H9 (cell line): ENCODE measurements at regions not wholly inside any gene's neighbourhood (a gene's known extent, or its start where the extent isn't known, plus 50 kb on each side); places are given as distances from the start of the nearest gene placed in this dataset.

ENCODE experiments used
- DNase-seq: peaks from one replicate; pipeline ENCODE4 v3.0.0-alpha.2; 2017
- H2AFZ ChIP-seq: one replicate; pipeline ENCODE4 v1.6.1; 2013; ENCODE audit warnings: mild to moderate bottlenecking, low read length, control low read depth, moderate library complexity
- H2AK5ac ChIP-seq: 2 replicates; pipeline ENCODE4 v1.6.1; 2013; ENCODE audit warnings: low read length, control low read depth, mixed read lengths; ENCODE audit not compliant: insufficient read length
- H2BK120ac ChIP-seq: one replicate; pipeline ENCODE4 v1.6.1; 2013; ENCODE audit warnings: low read depth, mild to moderate bottlenecking, low read length, control low read depth, inconsistent platforms; ENCODE audit not compliant: poor library complexity, severe bottlenecking
- H2BK12ac ChIP-seq: 2 replicates; pipeline ENCODE4 v1.6.1; 2013; ENCODE audit warnings: low read length, control low read depth, mixed read lengths, low read depth; ENCODE audit not compliant: insufficient read length
- H2BK15ac ChIP-seq: 2 replicates; pipeline ENCODE4 v1.6.1; 2013; ENCODE audit warnings: low read depth, low read length, control low read depth
- H2BK20ac ChIP-seq: one replicate; pipeline ENCODE4 v1.6.1; 2013; ENCODE audit warnings: low read depth, mild to moderate bottlenecking, low read length, control low read depth, inconsistent platforms; ENCODE audit not compliant: poor library complexity, severe bottlenecking
- H2BK5ac ChIP-seq: 2 replicates; pipeline ENCODE4 v1.6.1; 2013; ENCODE audit warnings: low read length, control low read depth, mixed read lengths; ENCODE audit not compliant: insufficient read length
- H3K14ac ChIP-seq: 2 replicates; pipeline ENCODE4 v1.6.1; 2013; ENCODE audit warnings: low read length, control low read depth; ENCODE audit not compliant: insufficient read depth
- H3K18ac ChIP-seq: 2 replicates; pipeline ENCODE4 v1.6.1; 2013; ENCODE audit warnings: low read depth, mild to moderate bottlenecking, mixed read lengths, low read length, control low read depth; ENCODE audit not compliant: insufficient read length
- H3K23ac ChIP-seq: 2 replicates; pipeline ENCODE4 v1.6.1; 2013; ENCODE audit warnings: low read length, control low read depth, mixed read lengths, low read depth; ENCODE audit not compliant: insufficient read length
- H3K23me2 ChIP-seq: 2 replicates; pipeline ENCODE4 v1.6.1; 2013; ENCODE audit warnings: low read depth, mild to moderate bottlenecking, mixed read lengths, low read length, control low read depth; ENCODE audit not compliant: insufficient read length, poor library complexity, severe bottlenecking
- H3K27ac ChIP-seq: 2 replicates; pipeline ENCODE4 v1.5.1; 2013; ENCODE audit warnings: low read length, control low read depth, mixed read lengths, low read depth; ENCODE audit not compliant: insufficient read length
- H3K27me3 ChIP-seq: 2 replicates; pipeline ENCODE4 v1.6.1; 2013; ENCODE audit warnings: low read length, control low read depth, inconsistent platforms; ENCODE audit not compliant: insufficient read depth
- H3K4ac ChIP-seq: 2 replicates; pipeline ENCODE4 v1.6.1; 2013; ENCODE audit warnings: low read depth, mild to moderate bottlenecking, control low read depth, inconsistent platforms, low read length, moderate library complexity
- H3K4me1 ChIP-seq: 2 replicates; pipeline ENCODE4 v1.6.1; 2013; ENCODE audit warnings: low read length, control low read depth, inconsistent platforms; ENCODE audit not compliant: insufficient read depth
- H3K4me2 ChIP-seq: 2 replicates; pipeline ENCODE4 v1.6.1; 2013; ENCODE audit warnings: low read length, control low read depth, mixed read lengths; ENCODE audit not compliant: insufficient read length, insufficient read depth
- H3K56ac ChIP-seq: 2 replicates; pipeline ENCODE4 v1.6.1; 2013; ENCODE audit warnings: low read depth, mild to moderate bottlenecking, mixed read lengths, low read length, control low read depth; ENCODE audit not compliant: insufficient read length
- H3K79me1 ChIP-seq: 2 replicates; pipeline ENCODE4 v1.6.1; 2013; ENCODE audit warnings: low read depth, mild to moderate bottlenecking, moderate library complexity, low read length, control low read depth, inconsistent platforms; ENCODE audit not compliant: insufficient read depth, poor library complexity, severe bottlenecking
- H3K79me2 ChIP-seq: 2 replicates; pipeline ENCODE4 v1.6.1; 2013; ENCODE audit warnings: low read length, control low read depth, inconsistent platforms; ENCODE audit not compliant: insufficient read depth
- H3K9ac ChIP-seq: 2 replicates; pipeline ENCODE4 v1.6.1; 2013; ENCODE audit warnings: low read length, control low read depth, mixed read lengths; ENCODE audit not compliant: insufficient read length; ENCODE audit errors: extremely low read depth
- H3K9me3 ChIP-seq: one replicate; pipeline ENCODE4 v1.6.1; 2013; ENCODE audit warnings: low read depth, low read length, inconsistent platforms; ENCODE audit not compliant: control insufficient read depth
- H3T11ph ChIP-seq: one replicate; pipeline ENCODE4 v1.6.1; 2013; ENCODE audit warnings: mild to moderate bottlenecking, low read length, control low read depth, inconsistent platforms
- H4K20me1 ChIP-seq: one replicate; pipeline ENCODE4 v1.6.1; 2013; ENCODE audit not compliant: control insufficient read depth, insufficient read length, insufficient read depth
- H4K5ac ChIP-seq: 2 replicates; pipeline ENCODE4 v1.6.1; 2013; ENCODE audit warnings: low read depth, mild to moderate bottlenecking, mixed read lengths, low read length, control low read depth; ENCODE audit not compliant: insufficient read length
- H4K8ac ChIP-seq: replicated peaks from 2 replicates; pipeline ENCODE4 v1.6.1; 2013; ENCODE audit warnings: low read length, control low read depth, mixed read lengths, low read depth; ENCODE audit not compliant: insufficient read length
- H4K91ac ChIP-seq: 2 replicates; pipeline ENCODE4 v1.6.1; 2013; ENCODE audit warnings: low read depth, mild to moderate bottlenecking, moderate library complexity, mixed read lengths, low read length, control low read depth; ENCODE audit not compliant: insufficient read length
- H3K27ac Mint-ChIP-seq, 3 experiments: 2 replicates in 2 of 3; 3 replicates in 1 of 3; pipeline ENCODE4 v1.8.0; 2020 to 2021; ENCODE audit warnings: mixed read lengths in 3 of 3, mild to moderate bottlenecking in 1 of 3, moderate library complexity in 1 of 3
- H3K27me3 Mint-ChIP-seq: 2 replicates; pipeline ENCODE4 v1.8.0; 2021; ENCODE audit warnings: low read depth, mild to moderate bottlenecking, moderate library complexity, mixed read lengths
- H3K36me3 Mint-ChIP-seq, 3 experiments: 2 replicates in 2 of 3; 3 replicates in 1 of 3; pipeline ENCODE4 v1.8.0; 2020 to 2021; ENCODE audit warnings: low read depth in 3 of 3, mixed read lengths in 3 of 3; ENCODE audit not compliant: insufficient read depth in 1 of 3
- H3K4me1 Mint-ChIP-seq, 2 experiments: 2 replicates each; pipeline ENCODE4 v1.8.0; 2020; ENCODE audit warnings: mixed read lengths in 2 of 2
- H3K4me3 Mint-ChIP-seq, 2 experiments: 2 replicates in 1 of 2; 3 replicates in 1 of 2; pipeline ENCODE4 v1.8.0; 2020 to 2021; ENCODE audit warnings: mild to moderate bottlenecking in 2 of 2, mixed read lengths in 2 of 2, moderate library complexity in 1 of 2
- H3K9me3 Mint-ChIP-seq, 2 experiments: 2 replicates in 1 of 2; 3 replicates in 1 of 2; pipeline ENCODE4 v1.8.0; 2020; ENCODE audit warnings: mild to moderate bottlenecking in 2 of 2, mixed read lengths in 2 of 2, moderate library complexity in 1 of 2
- WGBS: extraction: QIAGEN DNeasy Blood & Tissue Kit; methylation state at CpG from one replicate; pipeline ENCODE4 v1.1.7; 2013; ENCODE audit warnings: missing lambda C conversion rate, low lambda C conversion rate, mixed read lengths; ENCODE audit not compliant: insufficient read length; ENCODE audit errors: extremely low coverage; 5-methylcytosine and 5-hydroxymethylcytosine counted together
- TF ChIP-seq, protein P1 (sequence below): fragments of 200-600 bp; sonication (generic); conservative IDR thresholded peaks from 3 replicates; pipeline ENCODE4 v1.8.0; 2021; ENCODE audit warnings: antibody characterized with exemption, mild to moderate bottlenecking

DNA sequence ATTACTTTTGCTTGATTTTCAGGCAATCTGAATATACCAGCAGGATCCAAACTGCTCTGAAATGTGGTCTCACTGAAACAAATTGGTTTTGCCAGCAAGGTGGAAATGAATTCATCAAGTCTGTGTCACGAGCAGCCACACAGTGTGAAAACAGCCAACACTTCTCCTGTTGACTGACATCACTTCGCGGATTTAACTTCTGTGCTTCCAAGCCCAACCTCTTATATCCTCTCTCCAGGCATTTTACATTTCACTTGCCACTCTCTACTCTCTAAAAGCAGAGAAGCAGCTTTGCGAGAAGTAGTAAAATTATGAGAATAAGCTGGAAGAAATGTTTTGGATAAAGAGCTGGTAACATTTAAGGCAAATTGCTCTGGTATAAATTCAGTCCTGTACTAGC lies 106.1 kb upstream of the FRG1 start:
- Histone ChIP-seq H4K91ac (no peak overlapping the region), H3K4me2 (no peak overlapping the region), H3K79me1 (no peaks in the 10 kb centered on the region), H4K20me1 (no peaks in the 10 kb centered on the region), H2AFZ (no peak overlapping the region), H3K9ac (no peak overlapping the region), H3K56ac (no peak overlapping the region), H2BK5ac (no peak overlapping the region), H3K4me1 (no peaks in the 10 kb centered on the region), H3K27ac (no peak overlapping the region), H2BK20ac (no peak overlapping the region), H2AK5ac (no peak overlapping the region), H3K9me3 (peaks cover 6% of the 10 kb centered on the region), H4K5ac (no peak overlapping the region), H3K23ac (no peak overlapping the region), H3K27me3 (no peaks in the 10 kb centered on the region), H3K14ac (no peak overlapping the region), H3K79me2 (no peaks in the 10 kb centered on the region), H2BK12ac (no peak overlapping the region), H4K8ac (no peak overlapping the region), H3K23me2 (no peaks in the 10 kb centered on the region), H3K4ac (no peak overlapping the region), H2BK15ac (no peak overlapping the region), H3K18ac (no peak overlapping the region), H3T11ph (no peak overlapping the region), H2BK120ac (no peak overlapping the region)
- no CpG with 5 or more reads among the region's 4 CpGs for WGBS
- TF ChIP-seq, protein P1, sequence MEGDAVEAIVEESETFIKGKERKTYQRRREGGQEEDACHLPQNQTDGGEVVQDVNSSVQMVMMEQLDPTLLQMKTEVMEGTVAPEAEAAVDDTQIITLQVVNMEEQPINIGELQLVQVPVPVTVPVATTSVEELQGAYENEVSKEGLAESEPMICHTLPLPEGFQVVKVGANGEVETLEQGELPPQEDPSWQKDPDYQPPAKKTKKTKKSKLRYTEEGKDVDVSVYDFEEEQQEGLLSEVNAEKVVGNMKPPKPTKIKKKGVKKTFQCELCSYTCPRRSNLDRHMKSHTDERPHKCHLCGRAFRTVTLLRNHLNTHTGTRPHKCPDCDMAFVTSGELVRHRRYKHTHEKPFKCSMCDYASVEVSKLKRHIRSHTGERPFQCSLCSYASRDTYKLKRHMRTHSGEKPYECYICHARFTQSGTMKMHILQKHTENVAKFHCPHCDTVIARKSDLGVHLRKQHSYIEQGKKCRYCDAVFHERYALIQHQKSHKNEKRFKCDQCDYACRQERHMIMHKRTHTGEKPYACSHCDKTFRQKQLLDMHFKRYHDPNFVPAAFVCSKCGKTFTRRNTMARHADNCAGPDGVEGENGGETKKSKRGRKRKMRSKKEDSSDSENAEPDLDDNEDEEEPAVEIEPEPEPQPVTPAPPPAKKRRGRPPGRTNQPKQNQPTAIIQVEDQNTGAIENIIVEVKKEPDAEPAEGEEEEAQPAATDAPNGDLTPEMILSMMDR = no peak
- Mint-ChIP-seq H3K9me3 (peaks cover 61 to 85% of the 10 kb centered on the region in 2 experiments), H3K27ac (no peak overlapping the region), H3K4me1 (no peaks in the 10 kb centered on the region), H3K27me3 (no peaks in the 10 kb centered on the region; the same call in 1 of the 2 replicates), H3K36me3 (peaks cover 3 to 4% (median 4%) of the 10 kb centered on the region in 3 experiments; a peak in 6 of 7 replicates), H3K4me3 (no peak overlapping the region)
- no peak for DNase-seq
